GM23338 (cell line): ENCODE measurements at regions not wholly inside any gene's neighbourhood (a gene's known extent, or its start where the extent isn't known, plus 50 kb on each side); places are given as distances from the start of the nearest gene placed in this dataset.

Experiments used
- CREB1 ChIP-seq: fragments of 250-450 bp; sonication (Bioruptor Pico); IDR thresholded peaks from 2 replicates; pipeline ENCODE4 v1.5.0; 2020; ENCODE audit warnings: low read depth, mild to moderate bottlenecking, moderate library complexity
- CTCF ChIP-seq, 2 experiments: fragments of 200-600 bp in 1 of 2; sonication (generic) in 1 of 2; conservative IDR thresholded peaks; 2 replicates each; pipeline versions ENCODE4 v1.5.1 to v1.6.1; 2016 to 2017; ENCODE audit warnings: antibody characterized with exemption in 2 of 2, low read depth in 2 of 2, mild to moderate bottlenecking in 2 of 2, moderate library complexity in 1 of 2
- ETS1 ChIP-seq: IDR thresholded peaks from 2 replicates; pipeline ENCODE4 v1.6.1; 2016; ENCODE audit warnings: antibody characterized with exemption
- EZH2 ChIP-seq: fragments of 200-600 bp; sonication (generic); IDR thresholded peaks from one replicate; pipeline ENCODE4 v1.8.0; 2017; ENCODE audit warnings: antibody characterized with exemption, mild to moderate bottlenecking, low read depth; ENCODE audit not compliant: unreplicated experiment
- EZH2phosphoT487 ChIP-seq: fragments of 200-600 bp; sonication (generic); IDR thresholded peaks from one replicate; pipeline ENCODE4 v1.8.1; 2018; ENCODE audit warnings: antibody characterized with exemption; ENCODE audit not compliant: unreplicated experiment
- JUNB ChIP-seq: IDR thresholded peaks from one replicate; pipeline ENCODE4 v1.6.1; 2016; ENCODE audit warnings: antibody characterized with exemption; ENCODE audit not compliant: unreplicated experiment
- NANOG ChIP-seq: IDR thresholded peaks from 2 replicates; pipeline ENCODE4 v1.6.1; 2016; ENCODE audit warnings: antibody characterized with exemption, borderline replicate concordance
- POLR2AphosphoS5 ChIP-seq: IDR thresholded peaks from 2 replicates; pipeline ENCODE4 v1.6.1; 2016; ENCODE audit warnings: antibody characterized with exemption, low read depth
- ZNF331 ChIP-seq: fragments of 250-450 bp; sonication (Bioruptor Pico); IDR thresholded peaks from 2 replicates; pipeline ENCODE4 v1.5.0; 2020; ENCODE audit warnings: low read depth, mild to moderate bottlenecking, moderate library complexity
- TF ChIP-seq, protein P1 (sequence below): IDR thresholded peaks from one replicate; pipeline ENCODE4 v1.6.1; 2018; ENCODE audit warnings: antibody characterized with exemption; ENCODE audit not compliant: unreplicated experiment

DNA sequence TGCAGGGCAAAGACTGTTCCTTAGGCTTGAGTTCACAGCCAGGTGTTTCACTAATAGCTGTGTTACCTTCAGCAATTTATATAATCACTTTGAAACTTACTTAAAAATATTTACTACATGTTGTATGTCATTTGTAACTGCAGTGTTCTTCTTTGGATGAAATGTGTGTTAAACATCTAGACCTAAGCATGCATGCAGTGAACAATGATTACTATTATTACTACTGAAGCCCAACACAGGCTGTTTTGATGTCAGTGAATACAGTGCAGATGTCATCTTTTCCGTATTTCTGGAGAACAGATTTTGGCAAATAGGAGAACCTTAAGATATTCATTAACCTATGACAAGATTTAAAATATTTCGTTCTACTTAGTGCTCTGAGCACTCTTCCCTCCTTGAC is 101.8 kb upstream of the ANK2 start:
- TF ChIP-seq CTCF (conservative IDR thresholded peaks at IDR 0.05; ENCODE audit: low read depth in 2 of 2) (no peak), POLR2AphosphoS5 (no peak), NANOG (no peak), ETS1 (no peak), ZNF331 (CRISPR knock-in tag) (no peak), EZH2 (no peak), JUNB (no peak), EZH2phosphoT487 (no peak), CREB1 (CRISPR knock-in tag) (no peak)
- TF ChIP-seq, protein P1, sequence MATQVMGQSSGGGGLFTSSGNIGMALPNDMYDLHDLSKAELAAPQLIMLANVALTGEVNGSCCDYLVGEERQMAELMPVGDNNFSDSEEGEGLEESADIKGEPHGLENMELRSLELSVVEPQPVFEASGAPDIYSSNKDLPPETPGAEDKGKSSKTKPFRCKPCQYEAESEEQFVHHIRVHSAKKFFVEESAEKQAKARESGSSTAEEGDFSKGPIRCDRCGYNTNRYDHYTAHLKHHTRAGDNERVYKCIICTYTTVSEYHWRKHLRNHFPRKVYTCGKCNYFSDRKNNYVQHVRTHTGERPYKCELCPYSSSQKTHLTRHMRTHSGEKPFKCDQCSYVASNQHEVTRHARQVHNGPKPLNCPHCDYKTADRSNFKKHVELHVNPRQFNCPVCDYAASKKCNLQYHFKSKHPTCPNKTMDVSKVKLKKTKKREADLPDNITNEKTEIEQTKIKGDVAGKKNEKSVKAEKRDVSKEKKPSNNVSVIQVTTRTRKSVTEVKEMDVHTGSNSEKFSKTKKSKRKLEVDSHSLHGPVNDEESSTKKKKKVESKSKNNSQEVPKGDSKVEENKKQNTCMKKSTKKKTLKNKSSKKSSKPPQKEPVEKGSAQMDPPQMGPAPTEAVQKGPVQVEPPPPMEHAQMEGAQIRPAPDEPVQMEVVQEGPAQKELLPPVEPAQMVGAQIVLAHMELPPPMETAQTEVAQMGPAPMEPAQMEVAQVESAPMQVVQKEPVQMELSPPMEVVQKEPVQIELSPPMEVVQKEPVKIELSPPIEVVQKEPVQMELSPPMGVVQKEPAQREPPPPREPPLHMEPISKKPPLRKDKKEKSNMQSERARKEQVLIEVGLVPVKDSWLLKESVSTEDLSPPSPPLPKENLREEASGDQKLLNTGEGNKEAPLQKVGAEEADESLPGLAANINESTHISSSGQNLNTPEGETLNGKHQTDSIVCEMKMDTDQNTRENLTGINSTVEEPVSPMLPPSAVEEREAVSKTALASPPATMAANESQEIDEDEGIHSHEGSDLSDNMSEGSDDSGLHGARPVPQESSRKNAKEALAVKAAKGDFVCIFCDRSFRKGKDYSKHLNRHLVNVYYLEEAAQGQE: no peak
